GM21619 (cell line): ENCODE measurements at regions not wholly inside any gene's neighbourhood (a gene's known extent, or its start where the extent isn't known, plus 50 kb on each side); places are given as distances from the start of the nearest gene placed in this dataset.

Source experiments
- ATAC-seq: cut with Tn5 transposase; IDR thresholded peaks from one replicate; pipeline ENCODE4 v1.9.1; 2021; ENCODE audit not compliant: unreplicated experiment

DNA sequence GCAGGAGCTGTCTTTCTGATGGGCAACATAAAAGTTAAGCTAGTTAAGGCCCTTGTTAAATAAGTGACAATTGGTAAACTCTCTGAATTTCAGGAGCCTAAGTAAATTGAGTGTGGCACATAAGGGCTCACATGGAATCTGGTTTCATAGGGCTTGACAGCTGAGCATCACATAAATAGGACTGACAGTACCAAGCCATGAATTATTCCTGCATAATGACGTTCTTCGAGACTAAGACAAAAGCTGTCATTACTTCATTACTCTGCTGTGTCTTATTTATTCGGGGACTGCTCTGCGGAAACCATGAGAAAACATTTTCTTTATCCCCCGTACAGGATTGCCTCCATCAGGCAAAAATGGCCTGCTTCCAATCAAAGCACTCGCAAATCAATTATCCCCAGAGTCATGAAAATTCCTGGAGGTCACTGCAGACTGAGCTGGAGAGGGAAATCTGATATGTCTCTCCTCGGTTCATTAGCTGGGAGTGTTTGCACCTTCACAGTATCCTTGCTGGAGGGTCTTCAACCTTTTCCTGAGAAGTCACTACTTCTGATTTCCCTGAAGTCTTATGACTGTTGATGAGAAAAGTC is 311.4 kb downstream of the CDH26 start:
- ATAC-seq: no peak

DNA sequence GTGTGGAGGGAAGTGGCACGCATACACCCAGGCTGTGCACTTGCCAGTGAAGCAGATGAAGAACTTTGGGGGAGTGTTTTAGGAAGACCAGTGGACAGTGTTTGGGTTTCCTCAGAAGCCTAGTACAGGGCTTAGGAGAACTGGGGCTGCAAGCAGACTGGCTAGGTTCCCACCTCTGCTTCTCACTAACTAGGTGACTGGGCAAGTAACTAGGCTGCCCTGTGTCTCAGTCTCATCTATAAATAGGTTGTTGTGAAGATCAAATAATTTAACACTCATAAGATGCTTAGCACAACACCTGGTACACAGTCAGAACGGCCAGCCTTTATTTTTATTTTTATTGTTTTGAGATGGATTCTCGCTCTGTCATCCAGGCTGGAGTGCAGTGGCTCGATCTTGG is 312.1 kb downstream of the CDH26 start:
- no peak for ATAC-seq

DNA sequence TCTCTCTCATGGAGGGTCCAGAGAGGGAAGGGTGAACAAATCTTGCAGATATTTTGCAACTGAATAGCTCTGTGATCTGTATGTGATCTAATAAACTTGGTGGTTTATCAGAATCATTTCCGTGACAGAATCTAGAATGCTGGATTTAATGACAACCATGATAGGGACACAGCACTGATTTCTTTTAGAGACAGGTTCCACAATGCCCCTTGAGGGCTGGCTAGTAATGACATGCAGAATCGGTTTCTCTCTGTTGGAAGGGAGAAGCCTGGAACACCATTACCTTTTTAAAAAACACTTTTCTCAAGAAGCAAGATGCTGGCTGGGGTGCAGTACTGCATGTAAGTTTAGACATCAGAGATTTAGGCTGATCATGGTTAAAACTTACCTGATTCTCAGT is 313.4 kb downstream of the CDH26 start:
- ATAC-seq: no peak

- ATAC-seq: no peak
Observed at GRCh38 chr20:60272790-60273189, 314.6 kb downstream of the CDH26 start.

- no peak for ATAC-seq
Observed at GRCh38 chr20:60274717-60275116, 316.5 kb downstream of the CDH26 start.

- no peak for ATAC-seq
Observed at GRCh38 chr20:60281295-60281694, 323.1 kb downstream of the CDH26 start.

- no peak for ATAC-seq
Observed at GRCh38 chr20:60283281-60283680, 325.1 kb downstream of the CDH26 start.

DNA sequence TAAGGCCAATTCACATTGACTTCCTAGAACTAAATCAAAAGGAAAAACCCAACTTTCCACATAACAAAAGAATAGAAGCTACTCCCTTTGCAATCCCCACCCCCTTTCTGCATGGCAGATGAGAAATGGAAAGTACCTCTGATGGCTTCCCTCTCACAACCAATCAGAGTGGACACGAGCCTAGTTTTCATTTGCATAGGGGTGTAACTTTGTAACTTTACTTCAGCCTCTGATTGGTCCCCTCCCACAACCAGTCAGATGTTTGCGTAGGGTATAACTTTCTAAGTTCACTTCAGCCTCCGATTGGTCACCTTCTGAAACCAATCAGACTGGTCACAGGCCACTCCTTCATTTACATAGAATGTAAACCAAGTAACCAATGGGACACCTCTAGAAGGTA is 328.5 kb downstream of the CDH26 start:
- no peak for ATAC-seq

- ATAC-seq: no peak
Observed at GRCh38 chr20:60288945-60289344, 330.7 kb downstream of the CDH26 start.

- no peak for ATAC-seq
Observed at GRCh38 chr20:60292001-60292520, 333.8 kb downstream of the CDH26 start.

DNA sequence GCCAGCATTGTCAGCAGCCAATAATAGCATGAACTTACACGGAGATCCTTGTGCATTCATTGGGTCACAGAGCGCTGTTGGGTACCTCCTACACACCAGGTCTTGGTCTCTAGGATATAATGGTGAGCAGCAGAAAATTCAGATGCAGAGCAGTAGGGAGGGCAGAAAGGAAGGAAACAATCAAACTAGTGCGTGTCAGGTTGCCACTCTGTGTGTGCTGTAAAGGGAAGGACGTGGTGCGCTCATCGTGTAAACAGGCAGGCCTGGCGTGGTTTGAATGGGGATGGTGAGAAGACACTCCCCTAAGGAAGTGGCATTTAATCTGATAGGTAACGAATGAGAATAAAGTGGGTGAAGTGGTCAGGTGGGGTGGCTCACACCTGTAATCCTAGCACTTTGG is 336.4 kb downstream of the CDH26 start:
- no peak for ATAC-seq

DNA sequence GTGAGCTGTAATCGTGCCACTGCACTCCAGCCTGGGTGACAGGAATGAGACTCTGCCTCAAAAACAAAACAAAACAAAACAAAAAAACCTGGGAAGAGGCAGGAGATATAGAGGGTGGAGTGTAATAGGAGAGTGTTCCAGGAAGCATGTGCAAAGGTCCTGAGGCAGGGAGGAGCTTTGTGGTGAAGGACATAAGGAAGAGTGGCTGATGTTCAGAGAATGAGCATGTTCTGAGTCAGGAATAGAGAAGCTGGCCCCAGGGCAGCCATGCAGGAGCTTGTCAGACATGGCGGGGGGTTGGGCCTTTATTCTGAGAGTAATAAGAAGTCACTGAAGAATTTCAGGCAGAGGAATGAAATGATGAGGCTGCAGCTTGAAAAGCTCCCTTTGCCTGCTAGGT is 337.0 kb downstream of the CDH26 start:
- no peak for ATAC-seq

- no peak for ATAC-seq
Observed at GRCh38 chr20:60297649-60298048, 339.4 kb downstream of the CDH26 start.

DNA sequence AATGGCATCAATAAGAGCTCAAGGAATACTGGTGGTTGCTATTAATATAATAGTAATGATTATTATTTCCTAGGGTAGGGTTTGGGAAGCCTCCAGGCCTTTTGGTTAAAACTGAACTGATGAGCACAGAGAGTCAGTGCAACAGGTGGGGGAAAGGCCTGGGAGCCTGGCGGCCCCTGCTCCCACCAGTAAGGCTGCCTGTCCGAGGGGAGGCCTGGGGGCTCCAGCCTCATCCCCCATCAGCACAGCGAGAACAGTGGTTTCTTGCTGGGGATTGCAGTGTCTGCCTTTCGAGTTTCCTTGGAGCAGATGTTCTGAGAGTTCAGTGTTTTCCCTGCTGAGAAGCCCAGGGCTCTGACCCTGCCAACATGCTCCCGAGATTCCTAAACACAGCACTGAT is 340.4 kb downstream of the CDH26 start:
- no peak for ATAC-seq

GRCh38 chr20:60299951-60300350 is 341.7 kb downstream of the CDH26 start:
- ATAC-seq: no peak

DNA sequence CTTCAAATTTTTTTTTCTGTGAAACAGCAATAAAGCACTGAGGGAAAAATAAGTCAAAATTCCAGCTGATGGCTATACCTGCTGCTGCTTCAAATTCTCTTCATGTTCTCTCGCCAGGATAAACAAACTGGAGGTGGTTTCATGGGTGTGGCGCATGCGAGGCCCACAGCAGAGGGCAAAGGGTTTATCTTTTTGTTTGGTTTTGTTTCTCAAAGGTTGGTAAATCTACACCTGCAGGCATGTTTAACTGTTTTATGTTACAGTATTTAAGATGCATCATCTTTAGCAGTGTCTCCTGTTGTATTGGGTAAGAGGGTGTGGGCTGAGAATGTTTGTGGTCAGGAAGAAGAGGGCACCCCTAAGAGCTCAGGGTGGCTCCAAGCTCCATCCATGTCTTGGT is 342.2 kb downstream of the CDH26 start:
- ATAC-seq: no peak

- ATAC-seq: no peak
Observed at GRCh38 chr20:60302875-60303274, 344.7 kb downstream of the CDH26 start.

GRCh38 chr20:60304026-60304590 is 345.9 kb downstream of the CDH26 start:
- ATAC-seq: no peak

- no peak for ATAC-seq
Observed at GRCh38 chr20:60304931-60305330, 346.7 kb downstream of the CDH26 start.

DNA sequence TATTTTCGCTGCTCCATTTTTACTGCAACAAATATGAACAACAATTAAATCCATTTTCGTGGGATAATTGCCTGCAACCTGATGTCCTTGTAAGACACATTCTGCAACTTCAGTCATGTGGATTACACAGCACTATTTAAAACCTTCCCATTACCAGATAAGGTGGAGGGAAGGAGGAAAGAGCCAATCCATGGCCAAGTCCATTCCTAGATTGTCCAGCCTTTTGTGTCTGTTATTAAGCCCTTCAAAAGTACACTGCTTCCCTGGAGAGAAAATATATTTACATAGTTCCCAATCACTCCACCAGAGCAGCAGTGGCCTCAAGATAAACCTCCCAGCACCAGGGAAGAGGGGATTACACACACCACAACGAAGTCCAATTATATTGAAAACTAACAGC is 347.9 kb downstream of the CDH26 start:
- ATAC-seq: no peak

DNA sequence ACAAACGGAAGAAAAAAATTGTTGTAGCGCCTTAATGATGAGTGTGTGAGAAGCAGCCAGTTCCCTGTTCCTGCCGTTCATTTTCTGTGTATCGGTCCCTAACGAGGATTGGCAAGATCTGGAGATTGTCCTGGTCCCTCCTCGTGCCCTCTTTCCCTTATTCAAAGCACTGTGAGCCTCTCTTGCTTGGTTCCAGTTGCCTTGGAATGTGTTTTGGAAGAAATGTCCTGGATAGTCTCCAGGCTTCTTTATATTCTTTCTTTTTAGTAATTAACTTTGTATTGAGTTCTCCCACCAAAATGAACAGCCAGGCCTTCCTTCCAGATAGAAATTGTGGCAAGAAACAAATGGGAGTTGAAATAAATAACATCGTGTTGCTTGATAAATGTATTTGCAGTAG is 348.3 kb downstream of the CDH26 start:
- no peak for ATAC-seq

- ATAC-seq: no peak
Observed at GRCh38 chr20:60310560-60311349, 352.5 kb downstream of the CDH26 start.
